ENCODE measurements at regions not wholly inside any gene's neighbourhood (a gene's known extent, or its start where the extent isn't known, plus 50 kb on each side); places are given as distances from the start of the nearest gene placed in this dataset.

- H3K36me3 ChIP-seq: no peaks in the 10 kb centered on the region
- peak overlapping the region; percentile 25 to 69 (median 66) for H3K27ac ChIP-seq (replicated peaks in 1 of 4)
- no peak for TF ChIP-seq EP300 (IDR thresholded peaks at IDR 0.05)
- peak in 1 of 2 donors; percentile 43 for TF ChIP-seq POLR2AphosphoS5 (IDR thresholded peaks at IDR 0.05)
- H3K9me3 ChIP-seq: peaks cover 0 to 4% (median 0%) of the 10 kb centered on the region in 4 donors
- DNase-seq (ENCODE audit: extremely low spot score): peak; percentile 90
- no peak overlapping the region for H3K4me3 ChIP-seq
- H3K27me3 ChIP-seq: no peaks in the 10 kb centered on the region
- intact Hi-C loops (cut with DNase I): no loop called here
- H3K4me1 ChIP-seq: peaks cover 0 to 24% (median 20%) of the 10 kb centered on the region in 4 donors
- WGBS: 71% methylated on average over 4 of the region's 4 CpGs
These were observed 114.1 kb upstream of the GALNT2 start for GRCh38 chr1:229952670-229953520.

- no peaks in the 10 kb centered on the region for H3K36me3 ChIP-seq
- no peak for DNase-seq (ENCODE audit: extremely low spot score)
- no peaks in the 10 kb centered on the region for H3K27me3 ChIP-seq
- WGBS: 90% methylated on average over 1 of the region's 1 CpG
- peaks cover 0 to 5% (median 0%) of the 10 kb centered on the region in 4 donors for H3K9me3 ChIP-seq
- no peak overlapping the region for H3K4me3 ChIP-seq
- H3K4me1 ChIP-seq: peaks cover 0 to 24% (median 20%) of the 10 kb centered on the region in 4 donors
- H3K27ac ChIP-seq (replicated peaks in 1 of 4): peak overlapping the region in 3 of 4 donors; percentile 65 to 69 (median 66)
- TF ChIP-seq POLR2A (IDR thresholded peaks at IDR 0.05; ENCODE audit: low read depth): no peak
- no peak for TF ChIP-seq EP300 (IDR thresholded peaks at IDR 0.05)
- intact Hi-C loops (cut with DNase I): no loop called here
These were observed 113.2 kb upstream of the GALNT2 start for GRCh38 chr1:229953736-229954326.

- H3K27me3 ChIP-seq: no peaks in the 10 kb centered on the region
- no peaks in the 10 kb centered on the region for H3K9me3 ChIP-seq
- TF ChIP-seq CTCF (IDR thresholded peaks at IDR 0.05) (no peak), POLR2A (IDR thresholded peaks at IDR 0.05; ENCODE audit: low read depth) (no peak), POLR2AphosphoS5 (IDR thresholded peaks at IDR 0.05) (no peak), EP300 (IDR thresholded peaks at IDR 0.05) (no peak)
- H3K36me3 ChIP-seq: no peaks in the 10 kb centered on the region
- WGBS: 95% methylated on average over 2 of the region's 2 CpGs
- intact Hi-C loops (cut with DNase I): no loop called here
- no peak overlapping the region for H3K4me3 ChIP-seq
- DNase-seq (ENCODE audit: extremely low spot score): no peak
- no peaks in the 10 kb centered on the region for H3K4me1 ChIP-seq
- no peak overlapping the region for H3K27ac ChIP-seq (replicated peaks in 1 of 4)
These were observed 102.8 kb upstream of the GALNT2 start for GRCh38 chr1:229964281-229964680.

- Histone ChIP-seq H3K27me3 (no peaks in the 10 kb centered on the region), H3K36me3 (no peaks in the 10 kb centered on the region), H3K4me1 (no peaks in the 10 kb centered on the region), H3K9me3 (peaks cover 0 to 8% (median 2%) of the 10 kb centered on the region in 4 donors), H3K27ac (replicated peaks in 1 of 4) (no peak overlapping the region), H3K4me3 (no peak overlapping the region)
- intact Hi-C loops (cut with DNase I): no loop called here
- WGBS: 73% methylated on average over 8 of the region's 8 CpGs
- no peak for TF ChIP-seq POLR2A (IDR thresholded peaks at IDR 0.05; ENCODE audit: low read depth)
- no peak for TF ChIP-seq POLR2AphosphoS5 (IDR thresholded peaks at IDR 0.05)
- no peak for TF ChIP-seq EP300 (IDR thresholded peaks at IDR 0.05)
- no peak for TF ChIP-seq CTCF (IDR thresholded peaks at IDR 0.05)
- DNase-seq (ENCODE audit: extremely low spot score): peak; percentile 68
These were observed 96.3 kb upstream of the GALNT2 start for GRCh38 chr1:229970714-229971113.

GRCh38 chr1:229971141-229971540 lies 95.9 kb upstream of the GALNT2 start:
- H3K27me3 ChIP-seq: no peaks in the 10 kb centered on the region
- no peaks in the 10 kb centered on the region for H3K36me3 ChIP-seq
- DNase-seq (ENCODE audit: extremely low spot score): peak; percentile 72
- 95% methylated on average over 13 of the region's 13 CpGs for WGBS
- intact Hi-C loops (cut with DNase I): no loop called here
- H3K4me1 ChIP-seq: no peaks in the 10 kb centered on the region
- H3K27ac ChIP-seq (replicated peaks in 1 of 4): no peak overlapping the region
- peaks cover 0 to 12% (median 6%) of the 10 kb centered on the region in 4 donors for H3K9me3 ChIP-seq
- no peak overlapping the region for H3K4me3 ChIP-seq
- TF ChIP-seq POLR2AphosphoS5 (IDR thresholded peaks at IDR 0.05) (no peak), CTCF (IDR thresholded peaks at IDR 0.05) (no peak), EP300 (IDR thresholded peaks at IDR 0.05) (no peak), POLR2A (IDR thresholded peaks at IDR 0.05; ENCODE audit: low read depth) (no peak)

All from esophagus muscularis mucosa (tissue), 4 donors.